Glomerular visceral epithelial cell (primary cell): ENCODE measurements at regions not wholly inside any gene's neighbourhood (a gene's known extent, or its start where the extent isn't known, plus 50 kb on each side); places are given as distances from the start of the nearest gene placed in this dataset.
"Not testable (repeated sequence)": the region's sequence is repeated elsewhere in the genome, so short reads cannot be mapped to it uniquely, and the experiment has no call there.

ENCODE experiments used
- DNase-seq: peaks from one replicate; pipeline ENCODE4 v3.0.0-alpha.2; 2016; ENCODE audit errors: extremely low spot score

DNA sequence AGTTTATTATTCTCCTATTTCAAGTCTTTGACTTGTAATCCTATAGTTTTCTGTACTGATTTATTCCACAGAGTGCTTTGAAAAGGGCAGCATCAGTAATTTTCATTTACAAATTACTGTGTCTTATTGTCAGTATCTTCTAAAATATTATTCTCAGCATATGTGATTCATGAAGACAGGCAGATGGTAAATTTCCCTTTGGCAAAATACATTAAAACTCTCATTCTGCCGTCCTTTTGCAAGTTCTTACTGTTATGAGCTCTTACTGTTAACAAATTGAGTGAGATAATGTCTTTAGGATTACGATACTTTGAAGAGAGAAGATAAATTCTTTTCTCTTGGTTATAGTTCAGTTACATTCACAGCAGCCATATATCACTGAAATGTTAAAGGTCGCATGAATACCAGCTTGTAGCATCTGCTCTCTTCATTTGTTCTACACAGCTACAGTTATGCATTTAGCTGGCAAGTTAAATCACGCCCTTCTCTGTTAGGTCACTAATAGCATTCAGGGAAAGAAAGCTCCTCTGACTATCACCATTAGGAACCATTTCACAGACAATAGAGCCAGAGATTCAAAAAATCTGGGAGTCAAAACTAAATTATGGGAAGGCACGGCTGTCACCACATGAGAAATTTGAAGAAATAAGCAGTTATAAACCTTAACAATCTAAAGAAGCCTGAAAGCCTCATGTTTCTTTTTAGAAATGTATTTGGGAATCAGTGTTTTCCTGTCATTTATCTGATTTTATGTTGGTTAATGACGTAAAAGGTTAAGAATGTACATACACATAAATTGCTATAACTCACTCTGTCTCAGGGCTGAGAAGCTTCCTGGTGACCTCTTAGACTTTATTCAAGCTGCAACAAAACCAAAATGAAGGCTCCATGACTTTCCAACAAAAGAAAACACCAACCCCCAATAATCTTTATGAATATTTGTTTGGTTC lies 109.6 kb upstream of the SP4 start:
- DNase-seq = no peak

DNA sequence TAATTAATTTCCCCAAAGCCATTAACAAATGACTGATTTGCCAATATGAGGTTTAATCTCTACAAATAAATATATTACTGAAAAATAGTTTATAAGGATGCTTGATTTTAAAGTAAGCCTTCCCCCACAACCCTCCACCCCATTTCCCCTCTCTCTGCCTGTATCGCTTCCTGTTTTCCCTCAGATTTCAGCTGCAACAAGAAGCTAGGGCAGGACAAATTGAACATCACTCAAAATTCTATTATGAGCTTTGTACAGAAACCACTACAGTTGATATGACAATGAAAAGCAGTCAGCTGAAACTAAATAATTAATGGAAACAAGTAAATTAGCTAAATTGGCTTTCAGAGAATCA lies 109.0 kb upstream of the SP4 start:
- DNase-seq = no peak

DNA sequence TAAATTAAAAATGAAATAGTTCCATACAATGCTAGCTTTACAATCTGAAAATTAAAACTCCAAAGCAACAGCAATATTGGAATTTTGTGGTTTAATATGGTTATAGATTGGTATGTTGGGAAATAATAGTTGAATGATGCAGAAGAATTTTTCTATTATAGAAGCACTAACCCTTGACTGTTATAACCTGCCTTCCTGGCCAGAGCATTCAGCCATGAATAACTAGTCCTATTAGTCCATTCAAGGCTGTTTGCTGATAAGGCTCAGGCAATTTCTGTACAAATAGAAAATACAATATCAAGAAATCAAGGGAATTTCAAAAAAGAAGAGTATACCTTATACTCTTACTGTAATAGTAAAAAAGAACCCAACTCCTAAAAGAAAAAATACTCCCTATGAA lies 101.6 kb upstream of the SP4 start:
- DNase-seq = no peak

GRCh38 chr7:21326921-21327320 lies 101.0 kb upstream of the SP4 start:
- DNase-seq = peak; percentile 2

- DNase-seq = no peak
These were observed 100.2 kb upstream of the SP4 start for GRCh38 chr7:21327422-21328409.

DNA sequence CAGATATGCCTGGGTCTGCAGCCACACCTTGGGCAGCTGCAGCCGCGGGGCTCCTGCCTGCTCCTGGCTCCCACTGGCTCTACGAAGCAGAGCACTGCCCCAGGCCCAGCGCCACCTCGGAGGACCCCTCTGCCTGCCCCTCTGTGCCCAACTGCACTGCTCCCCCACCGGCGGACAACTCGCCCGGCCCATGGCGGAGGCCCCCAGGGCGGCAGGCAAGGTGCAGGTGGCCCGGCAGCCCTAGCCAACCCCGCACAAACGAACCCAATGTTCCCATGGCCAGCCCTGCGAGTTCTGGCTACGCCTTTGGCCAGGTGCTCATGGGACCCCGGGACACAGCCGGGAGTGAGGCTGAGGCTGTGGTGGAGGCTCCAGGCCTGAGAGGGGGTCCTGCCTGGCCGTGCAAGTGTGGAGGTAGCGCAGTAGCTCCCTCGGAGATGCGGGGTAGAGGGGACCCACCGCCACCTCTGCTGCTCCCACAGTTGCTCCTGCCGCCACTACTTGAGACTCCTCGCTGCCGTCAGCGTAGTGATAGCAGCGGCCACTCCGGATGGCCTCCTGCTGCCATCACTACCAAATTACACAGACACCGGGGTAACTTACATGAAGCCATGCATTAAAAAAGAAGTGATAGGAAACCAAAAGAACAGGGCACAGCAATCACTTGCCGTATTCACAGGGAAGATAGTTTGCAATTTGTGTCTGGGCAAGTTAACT lies 97.3 kb upstream of the SP4 start:
- DNase-seq = no peak

GRCh38 chr7:21334906-21335305 lies 93.0 kb upstream of the SP4 start:
- DNase-seq = no peak

GRCh38 chr7:21336743-21337142 lies 91.1 kb upstream of the SP4 start:
- DNase-seq = no peak

DNA sequence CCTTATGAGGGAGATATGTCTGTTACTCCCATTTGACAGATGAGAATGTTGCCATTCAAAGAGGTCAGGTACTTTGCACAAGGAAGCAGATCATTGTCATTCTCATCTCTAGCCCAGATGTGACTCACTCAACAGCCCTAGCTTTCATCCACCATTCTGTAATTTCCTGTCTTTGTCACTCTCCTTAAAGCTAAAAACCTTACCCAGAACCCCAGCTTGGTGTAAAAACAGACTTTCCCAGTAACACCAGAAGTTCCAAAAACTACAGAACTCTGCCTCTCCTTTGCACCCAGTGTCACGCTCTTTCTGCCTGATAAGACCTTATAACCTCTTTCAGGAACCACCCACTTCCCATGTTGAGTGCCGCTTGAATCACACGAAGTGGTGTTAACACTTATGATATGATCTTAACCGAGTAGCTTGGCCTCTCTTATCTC lies 89.1 kb upstream of the SP4 start:
- DNase-seq = no peak

- DNase-seq = not testable (repeated sequence)
These were observed 83.0 kb upstream of the SP4 start for GRCh38 chr7:21344900-21345299.

GRCh38 chr7:21345361-21345760 lies 82.5 kb upstream of the SP4 start:
- no peak for DNase-seq

DNA sequence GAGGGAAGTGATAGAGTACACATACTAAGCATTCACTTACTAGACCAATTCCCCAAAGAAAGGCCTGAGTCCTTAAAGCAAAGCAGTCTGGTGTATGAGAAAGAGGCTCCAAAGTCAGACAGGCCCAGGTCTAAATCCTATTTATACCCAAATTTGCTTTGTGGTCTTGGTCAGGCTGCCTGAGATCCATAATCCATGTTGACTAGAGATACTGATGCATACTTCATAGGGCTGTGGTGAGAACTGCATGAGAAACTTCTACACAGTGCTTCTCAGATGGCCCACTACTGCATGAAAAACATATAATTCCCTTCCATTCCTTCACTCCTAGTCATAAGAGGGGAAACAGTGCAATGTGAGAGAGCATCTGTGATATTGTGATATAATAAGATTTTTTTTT lies 81.6 kb upstream of the SP4 start:
- DNase-seq = no peak

DNA sequence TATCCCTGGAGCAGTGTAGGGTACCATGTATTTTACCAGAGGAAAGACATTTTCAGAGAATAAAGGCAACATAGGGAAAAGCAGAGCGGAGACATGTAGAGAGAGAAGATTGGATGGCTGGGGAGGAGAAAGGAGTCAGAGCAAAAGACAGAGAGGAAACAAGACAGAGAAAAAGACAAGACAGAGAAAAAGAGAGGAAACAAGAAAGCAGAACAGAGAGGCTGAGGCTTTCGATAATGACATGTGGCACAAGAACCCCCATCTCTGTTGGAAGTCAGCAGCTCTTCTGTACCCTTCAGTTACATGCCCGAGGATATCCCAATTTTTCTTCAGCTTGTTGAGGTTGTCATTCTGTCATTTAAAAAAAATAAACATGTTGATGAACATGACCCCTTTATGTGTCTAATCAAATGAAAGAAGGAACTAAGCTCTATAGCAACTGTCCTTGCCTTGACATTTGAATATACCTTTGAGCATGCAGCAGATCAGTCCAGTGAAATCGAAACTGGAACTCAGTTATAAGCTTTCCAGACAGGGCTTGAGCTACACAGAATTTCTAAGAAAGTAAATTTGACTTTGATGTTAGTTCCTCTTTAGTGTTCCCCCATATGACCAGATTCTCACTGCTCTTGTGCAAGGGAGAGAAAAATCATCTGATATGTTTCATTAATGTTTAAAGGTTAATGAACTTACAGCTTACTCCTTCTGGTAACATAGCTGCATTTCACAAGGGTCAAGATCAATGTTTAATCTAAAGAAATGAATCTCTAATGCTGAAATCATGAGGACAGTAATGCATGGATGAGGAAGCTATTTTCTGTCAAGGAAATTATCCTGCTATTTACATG lies 75.1 kb upstream of the SP4 start:
- DNase-seq = no peak

GRCh38 chr7:21353388-21353780 lies 74.5 kb upstream of the SP4 start:
- DNase-seq = no peak

GRCh38 chr7:21354284-21354683 lies 73.6 kb upstream of the SP4 start:
- DNase-seq = no peak

DNA sequence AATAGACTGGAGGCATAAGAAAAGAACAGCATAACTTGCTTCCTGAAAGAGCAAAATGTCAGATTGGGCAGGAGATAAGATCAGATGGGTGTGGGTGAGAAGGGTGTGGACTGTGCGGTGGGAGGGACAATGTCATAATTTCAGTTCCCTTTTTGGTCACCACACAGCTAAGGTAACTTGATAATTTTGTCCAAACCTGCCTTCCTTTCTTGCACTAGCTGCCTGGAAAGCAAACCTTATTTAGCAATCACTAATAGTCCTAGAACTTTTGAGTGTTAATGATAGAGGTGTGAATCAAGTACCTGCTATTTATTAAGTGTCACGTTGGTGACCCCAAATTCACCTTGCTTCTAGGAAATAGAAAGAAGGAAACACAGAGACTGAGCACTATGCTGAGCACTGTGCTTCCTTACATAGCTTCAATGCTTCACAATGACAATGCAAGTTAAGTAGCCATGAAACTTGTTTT lies 72.4 kb upstream of the SP4 start:
- no peak for DNase-seq

DNA sequence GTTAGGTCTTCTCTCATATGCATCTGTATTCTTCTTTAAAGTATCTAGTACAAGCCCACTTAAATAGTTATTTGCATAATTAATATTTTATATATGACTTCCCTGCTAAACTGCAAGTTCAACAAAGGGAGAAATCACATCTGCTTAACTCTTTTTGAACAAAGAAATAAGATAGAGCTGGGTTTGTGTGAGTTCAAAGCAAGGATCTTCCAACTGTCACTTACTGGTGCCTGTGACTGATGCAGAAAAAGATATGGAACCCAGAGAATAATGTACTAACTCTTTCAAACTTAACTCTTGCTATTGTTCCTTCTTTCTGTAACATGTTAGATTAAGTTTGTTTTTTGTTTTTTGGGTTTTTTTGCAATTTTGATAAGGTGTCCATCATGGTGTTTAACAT lies 71.3 kb upstream of the SP4 start:
- DNase-seq = no peak

DNA sequence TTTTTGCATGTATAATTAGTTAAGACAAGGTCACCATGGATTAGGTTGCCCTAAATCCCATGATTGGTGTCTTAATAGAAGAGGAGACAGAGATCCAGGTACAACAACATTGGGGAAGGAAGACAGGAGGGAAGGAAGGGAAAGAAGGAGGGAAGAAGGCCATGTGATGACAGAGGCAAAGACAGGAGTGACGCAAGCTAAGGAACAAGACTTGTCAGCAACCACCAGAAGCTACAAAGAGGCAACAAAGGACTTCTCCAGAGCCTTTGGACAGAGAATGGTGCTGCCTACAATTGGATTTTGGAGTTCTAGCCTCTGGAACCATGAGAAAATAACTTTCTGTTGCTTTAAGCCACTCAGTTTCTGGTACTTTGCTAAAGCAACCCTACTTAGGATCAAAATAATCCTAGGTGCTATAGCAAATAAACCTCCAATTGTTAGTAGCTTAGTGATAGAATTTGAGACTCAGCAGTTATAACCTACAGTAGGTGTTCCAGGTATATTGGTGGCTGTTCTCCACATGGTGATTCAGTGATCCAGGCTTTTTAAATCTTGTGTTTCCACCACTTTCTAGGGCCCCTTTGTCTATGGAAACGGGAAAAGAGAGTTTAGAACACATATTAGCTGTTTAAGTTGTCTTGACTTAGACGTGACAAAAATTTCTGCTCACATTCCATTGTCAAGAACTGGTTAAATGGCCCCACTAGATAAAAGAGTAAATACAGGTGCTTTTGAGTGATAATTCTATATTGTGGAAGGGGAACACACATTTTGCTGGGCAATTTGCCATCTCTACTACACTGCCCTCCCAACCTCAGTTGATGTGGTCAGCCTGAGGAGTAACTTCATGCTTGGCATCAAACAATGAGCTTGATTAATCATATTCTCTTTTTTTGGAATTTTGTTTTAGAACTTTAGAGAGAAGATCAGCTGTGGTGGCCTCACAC lies 70.5 kb upstream of the SP4 start:
- DNase-seq = no peak

DNA sequence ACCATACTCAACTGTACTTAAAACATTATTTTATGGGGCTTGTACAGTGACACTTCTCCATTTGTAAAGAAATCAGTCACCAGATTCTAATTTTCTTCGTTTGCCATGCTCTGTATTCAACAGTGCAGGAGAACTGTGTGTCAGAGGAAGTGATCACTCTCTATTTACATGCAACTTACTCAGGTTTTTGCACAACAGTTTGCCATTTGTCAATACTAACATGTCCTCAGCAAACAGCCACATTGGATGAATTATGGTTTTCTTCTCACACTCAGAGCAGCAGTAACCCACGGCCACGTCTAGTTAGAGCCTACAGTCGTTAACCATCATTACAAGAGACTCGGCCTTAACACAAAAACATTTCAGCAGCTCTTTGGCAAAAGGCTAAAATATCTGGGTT lies 69.2 kb upstream of the SP4 start:
- no peak for DNase-seq

GRCh38 chr7:21359163-21359562 lies 68.7 kb upstream of the SP4 start:
- no peak for DNase-seq
